HepG2 (cell line): ENCODE measurements at regions not wholly inside any gene's neighbourhood (a gene's known extent, or its start where the extent isn't known, plus 50 kb on each side); places are given as distances from the start of the nearest gene placed in this dataset.

Experiments
- EP300 ChIP-seq, 3 experiments: sonication (generic) in 1 of 3; formaldehyde crosslinking in 1 of 3; IDR thresholded peaks; 2 replicates each; pipeline versions ENCODE4 v1.5.1 to v1.6.1; 2011 to 2020; ENCODE audit warnings: low read depth in 2 of 3, low read length in 2 of 3, borderline replicate concordance in 1 of 3, improper control_type of control experiment in 1 of 3, mild to moderate bottlenecking in 1 of 3, missing genetic modification reagents in 1 of 3, moderate library complexity in 1 of 3
- KLF9 ChIP-seq: IDR thresholded peaks from 2 replicates; pipeline ENCODE4 v1.6.1; 2016; ENCODE audit warnings: low read depth
- POLR2A ChIP-seq, 2 experiments: IDR thresholded peaks; 2 replicates each; pipeline ENCODE4 v1.6.1; 2011; ENCODE audit warnings: low read depth in 2 of 2, low read length in 2 of 2, mild to moderate bottlenecking in 1 of 2, moderate library complexity in 1 of 2; ENCODE audit not compliant: insufficient read depth in 1 of 2
- ZBTB7A ChIP-seq: sonication (generic); formaldehyde crosslinking; IDR thresholded peaks from 2 replicates; pipeline ENCODE4 v1.8.0; 2022; ENCODE audit warnings: mild to moderate bottlenecking, missing genetic modification reagents
- ZFP36 ChIP-seq: fragments of 150-350 bp; IDR thresholded peaks from 2 replicates; pipeline ENCODE4 v1.6.1; 2018; ENCODE audit warnings: borderline replicate concordance, low read length, low read depth; ENCODE audit not compliant: partially characterized antibody
- ZKSCAN1 ChIP-seq: fragments of 150-350 bp; IDR thresholded peaks from 2 replicates; pipeline ENCODE4 v1.6.1; 2014; ENCODE audit warnings: low read length
- ZNF720 ChIP-seq: sonication (generic); formaldehyde crosslinking; IDR thresholded peaks from 2 replicates; pipeline ENCODE4 v1.4.0; 2020; ENCODE audit warnings: missing genetic modification reagents
- TF ChIP-seq, protein P1 (sequence below): sonication (generic); formaldehyde crosslinking; IDR thresholded peaks from 2 replicates; pipeline ENCODE4 v1.9.0; 2022; ENCODE audit warnings: low read depth, missing genetic modification reagents

DNA sequence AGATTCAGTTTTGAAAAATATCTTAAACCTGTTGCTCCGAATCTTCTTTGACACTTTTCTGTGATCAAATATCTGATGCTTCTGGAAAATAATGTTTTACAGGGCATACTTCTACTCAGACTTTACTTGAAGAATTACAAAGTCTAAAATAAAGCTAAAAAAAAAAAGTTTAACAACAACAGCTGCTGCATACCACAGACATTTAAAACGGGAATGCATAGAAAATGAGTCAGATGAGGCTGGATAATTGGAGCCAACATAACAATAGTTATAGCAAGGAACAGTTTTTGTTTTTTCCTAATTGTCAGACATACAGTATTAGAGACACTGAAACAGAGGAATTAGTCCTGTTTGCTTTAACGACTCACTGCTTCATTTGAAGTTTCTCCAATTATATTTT, 1090.2 kb downstream of the SUCLG1 start:
- no peak for TF ChIP-seq KLF9
- TF ChIP-seq, protein P1, sequence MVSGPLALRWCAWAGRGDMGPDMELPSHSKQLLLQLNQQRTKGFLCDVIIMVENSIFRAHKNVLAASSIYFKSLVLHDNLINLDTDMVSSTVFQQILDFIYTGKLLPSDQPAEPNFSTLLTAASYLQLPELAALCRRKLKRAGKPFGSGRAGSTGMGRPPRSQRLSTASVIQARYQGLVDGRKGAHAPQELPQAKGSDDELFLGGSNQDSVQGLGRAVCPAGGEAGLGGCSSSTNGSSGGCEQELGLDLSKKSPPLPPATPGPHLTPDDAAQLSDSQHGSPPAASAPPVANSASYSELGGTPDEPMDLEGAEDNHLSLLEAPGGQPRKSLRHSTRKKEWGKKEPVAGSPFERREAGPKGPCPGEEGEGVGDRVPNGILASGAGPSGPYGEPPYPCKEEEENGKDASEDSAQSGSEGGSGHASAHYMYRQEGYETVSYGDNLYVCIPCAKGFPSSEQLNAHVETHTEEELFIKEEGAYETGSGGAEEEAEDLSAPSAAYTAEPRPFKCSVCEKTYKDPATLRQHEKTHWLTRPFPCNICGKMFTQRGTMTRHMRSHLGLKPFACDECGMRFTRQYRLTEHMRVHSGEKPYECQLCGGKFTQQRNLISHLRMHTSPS, result no peak
- no peak for TF ChIP-seq ZBTB7A (CRISPR knock-in tag)
- no peak for TF ChIP-seq ZKSCAN1
- TF ChIP-seq ZFP36, result no peak
- no peak for TF ChIP-seq ZNF720 (CRISPR knock-in tag)
- TF ChIP-seq POLR2A (IDR thresholded peaks at IDR 0.05; ENCODE audit: insufficient read depth in 1 of 2, low read depth in 2 of 2, low read length in 2 of 2), result no peak
- no peak for TF ChIP-seq EP300 (IDR thresholded peaks at IDR 0.05; ENCODE audit: low read depth in 2 of 2, low read length in 2 of 2)
- TF ChIP-seq EP300 (CRISPR knock-in tag; IDR thresholded peaks at IDR 0.05; ENCODE audit: borderline replicate concordance), result no peak
